AG04450 (cell line): ENCODE measurements at regions not wholly inside any gene's neighbourhood (a gene's known extent, or its start where the extent isn't known, plus 50 kb on each side); places are given as distances from the start of the nearest gene placed in this dataset.

ENCODE experiments used
- CTCF ChIA-PET: fragments of 300-600, 350-600 bp; formaldehyde crosslinking; extraction: SDS; loops from one replicate; lab custom pipeline; 2022; ENCODE audit warnings: antibody characterized with exemption, inconsistent platforms; lab: Charles Lee
- POLR2A ChIA-PET: fragments of 350-600 bp; formaldehyde crosslinking; extraction: SDS; loops from one replicate; lab custom pipeline; 2021; ENCODE audit warnings: antibody characterized with exemption, inconsistent platforms; lab: Yijun Ruan, JAX
- DNase-seq: peaks from one replicate; pipeline ENCODE4 v3.0.0-alpha.2; 2011; ENCODE audit warnings: low read depth, low spot score
- H3K27ac ChIP-seq: one replicate; pipeline ENCODE4 v1.5.1; 2012; ENCODE audit warnings: low read depth, low read length, control low read depth
- H3K27me3 ChIP-seq: one replicate; pipeline ENCODE4 v1.6.0; 2012; ENCODE audit warnings: low read length; ENCODE audit not compliant: control insufficient read depth, insufficient read depth
- H3K4me3 ChIP-seq: 2 replicates; pipeline ENCODE4 v1.5.1; 2011; ENCODE audit warnings: mild to moderate bottlenecking, low read depth, low read length, control low read depth
- H3K9me3 ChIP-seq: 2 replicates; pipeline ENCODE4 v1.5.1; 2012; ENCODE audit warnings: low read length; ENCODE audit not compliant: control insufficient read depth, insufficient read depth
- CTCF ChIP-seq: IDR thresholded peaks from 2 replicates; pipeline ENCODE4 v1.5.1; 2011; ENCODE audit warnings: low read depth, low read length, control low read depth, inconsistent platforms

- no peak for DNase-seq
- POLR2A ChIA-PET: no interaction called here
- Histone ChIP-seq H3K9me3 (no peaks in the 10 kb centered on the region), H3K4me3 (no peak overlapping the region), H3K27ac (no peak overlapping the region), H3K27me3 (no peaks in the 10 kb centered on the region)
- CTCF ChIA-PET: no interaction called here
- no peak for TF ChIP-seq CTCF
Observed at GRCh38 chr2:35463805-35464596, 891.6 kb upstream of the CRIM1 start.

- no peaks in the 10 kb centered on the region for H3K9me3 ChIP-seq
- POLR2A ChIA-PET: no interaction called here
- H3K27ac ChIP-seq: no peak overlapping the region
- H3K27me3 ChIP-seq: no peaks in the 10 kb centered on the region
- no peak overlapping the region for H3K4me3 ChIP-seq
- no peak for DNase-seq
- CTCF ChIA-PET: no interaction called here
- TF ChIP-seq CTCF: no peak
Observed at GRCh38 chr2:35462226-35462998, 893.2 kb upstream of the CRIM1 start.

GRCh38 chr2:35461406-35461805 lies 894.2 kb upstream of the CRIM1 start:
- no peak overlapping the region for H3K27ac ChIP-seq
- POLR2A ChIA-PET: no interaction called here
- H3K4me3 ChIP-seq: no peak overlapping the region
- H3K27me3 ChIP-seq: no peaks in the 10 kb centered on the region
- TF ChIP-seq CTCF: no peak
- no peak for DNase-seq
- CTCF ChIA-PET: no interaction called here
- H3K9me3 ChIP-seq: no peaks in the 10 kb centered on the region

- H3K27me3 ChIP-seq: no peaks in the 10 kb centered on the region
- no peaks in the 10 kb centered on the region for H3K9me3 ChIP-seq
- ChIA-PET CTCF (no interaction called here), POLR2A (no interaction called here)
- H3K4me3 ChIP-seq: no peak overlapping the region
- no peak for TF ChIP-seq CTCF
- DNase-seq: no peak
- H3K27ac ChIP-seq: no peak overlapping the region
Observed at GRCh38 chr2:35454966-35455638, 900.5 kb upstream of the CRIM1 start.
